HG02970 (cell line): ENCODE measurements at regions not wholly inside any gene's neighbourhood (a gene's known extent, or its start where the extent isn't known, plus 50 kb on each side); places are given as distances from the start of the nearest gene placed in this dataset.
"Not testable (repeated sequence)": the region's sequence is repeated elsewhere in the genome, so short reads cannot be mapped to it uniquely, and the experiment has no call there.

Experiments
- ATAC-seq: cut with Tn5 transposase; IDR thresholded peaks from one replicate; pipeline ENCODE4 v1.9.1; 2021; ENCODE audit warnings: mild to moderate bottlenecking, moderate library complexity, moderate number of reproducible peaks; ENCODE audit not compliant: unreplicated experiment, low FRiP score

GRCh38 chr4:1544861-1545281 is 138.6 kb upstream of the NKX1-1 start:
- no peak for ATAC-seq

GRCh38 chr4:1544435-1544834 is 138.2 kb upstream of the NKX1-1 start:
- ATAC-seq, result not testable (repeated sequence)

- no peak for ATAC-seq
These were observed 137.7 kb upstream of the NKX1-1 start for GRCh38 chr4:1543976-1544375.

- ATAC-seq, result no peak
These were observed 137.3 kb upstream of the NKX1-1 start for GRCh38 chr4:1543561-1543960.

GRCh38 chr4:1542516-1543320 is 136.5 kb upstream of the NKX1-1 start:
- no peak for ATAC-seq

- no peak for ATAC-seq
These were observed 135.9 kb upstream of the NKX1-1 start for GRCh38 chr4:1542226-1542490.

GRCh38 chr4:1541449-1542225 is 135.4 kb upstream of the NKX1-1 start:
- no peak for ATAC-seq

GRCh38 chr4:1540601-1541375 is 134.5 kb upstream of the NKX1-1 start:
- ATAC-seq, result no peak

GRCh38 chr4:1539859-1540600 is 133.8 kb upstream of the NKX1-1 start:
- ATAC-seq, result no peak

- no peak for ATAC-seq
These were observed 132.9 kb upstream of the NKX1-1 start for GRCh38 chr4:1538941-1539772.

- no peak for ATAC-seq
These were observed 131.8 kb upstream of the NKX1-1 start for GRCh38 chr4:1538096-1538410.

- no peak for ATAC-seq
These were observed 131.3 kb upstream of the NKX1-1 start for GRCh38 chr4:1537410-1538095.

- no peak for ATAC-seq
These were observed 130.6 kb upstream of the NKX1-1 start for GRCh38 chr4:1536579-1537409.

GRCh38 chr4:1535926-1536578 is 129.8 kb upstream of the NKX1-1 start:
- ATAC-seq, result no peak

GRCh38 chr4:1534876-1535526 is 128.8 kb upstream of the NKX1-1 start:
- no peak for ATAC-seq

- no peak for ATAC-seq
These were observed 128.0 kb upstream of the NKX1-1 start for GRCh38 chr4:1534095-1534872.
